Skeletal muscle satellite cell (primary cell): ENCODE measurements at regions not wholly inside any gene's neighbourhood (a gene's known extent, or its start where the extent isn't known, plus 50 kb on each side); places are given as distances from the start of the nearest gene placed in this dataset.

Experiments used
- H3K27me3 ChIP-seq: 2 replicates; pipeline ENCODE4 v1.7.0; 2013; ENCODE audit warnings: low read length; ENCODE audit not compliant: control insufficient read depth, insufficient read depth
- H3K36me3 ChIP-seq: 2 replicates; pipeline ENCODE4 v1.7.0; 2013; ENCODE audit warnings: mild to moderate bottlenecking, control low read depth, low read length; ENCODE audit not compliant: insufficient read depth
- H3K4me1 ChIP-seq: 2 replicates; pipeline ENCODE4 v1.7.0; 2013; ENCODE audit warnings: low read length; ENCODE audit not compliant: control insufficient read depth, insufficient read depth
- H3K4me2 ChIP-seq: 2 replicates; pipeline ENCODE4 v1.7.0; 2013; ENCODE audit warnings: mild to moderate bottlenecking, low read length
- H3K4me3 ChIP-seq: 2 replicates; pipeline ENCODE4 v1.7.0; 2013; ENCODE audit warnings: low read length
- H3K9ac ChIP-seq: 2 replicates; pipeline ENCODE4 v1.7.0; 2013; ENCODE audit warnings: mild to moderate bottlenecking, low read depth, low read length, moderate library complexity
- H3K9me3 ChIP-seq: replicated peaks from 2 replicates; pipeline ENCODE4 v1.7.0; 2013; ENCODE audit warnings: mild to moderate bottlenecking, control low read depth, low read length

- no peak overlapping the region for H3K9ac ChIP-seq
- H3K4me2 ChIP-seq = no peak overlapping the region
- H3K4me1 ChIP-seq = peaks cover 42% of the 10 kb centered on the region
- no peaks in the 10 kb centered on the region for H3K9me3 ChIP-seq
- H3K27me3 ChIP-seq = no peaks in the 10 kb centered on the region
- H3K4me3 ChIP-seq = no peak overlapping the region
- H3K36me3 ChIP-seq = no peaks in the 10 kb centered on the region
These were observed 128.5 kb downstream of the ALDH8A1 start for GRCh38 chr6:134821397-134821796.

- Histone ChIP-seq H3K4me2 (no peak overlapping the region), H3K27me3 (no peaks in the 10 kb centered on the region), H3K4me1 (peaks cover 47% of the 10 kb centered on the region), H3K4me3 (no peak overlapping the region), H3K9me3 (no peaks in the 10 kb centered on the region), H3K36me3 (no peaks in the 10 kb centered on the region), H3K9ac (peak overlapping the region; percentile 2)
These were observed 129.8 kb downstream of the ALDH8A1 start for GRCh38 chr6:134819863-134820800.

- Histone ChIP-seq H3K27me3 (no peaks in the 10 kb centered on the region), H3K4me3 (no peak overlapping the region), H3K9ac (peak overlapping the region; percentile 5), H3K4me1 (peaks cover 49% of the 10 kb centered on the region), H3K4me2 (no peak overlapping the region), H3K9me3 (no peaks in the 10 kb centered on the region), H3K36me3 (no peaks in the 10 kb centered on the region)
These were observed 130.7 kb downstream of the ALDH8A1 start for GRCh38 chr6:134819236-134819635.

DNA sequence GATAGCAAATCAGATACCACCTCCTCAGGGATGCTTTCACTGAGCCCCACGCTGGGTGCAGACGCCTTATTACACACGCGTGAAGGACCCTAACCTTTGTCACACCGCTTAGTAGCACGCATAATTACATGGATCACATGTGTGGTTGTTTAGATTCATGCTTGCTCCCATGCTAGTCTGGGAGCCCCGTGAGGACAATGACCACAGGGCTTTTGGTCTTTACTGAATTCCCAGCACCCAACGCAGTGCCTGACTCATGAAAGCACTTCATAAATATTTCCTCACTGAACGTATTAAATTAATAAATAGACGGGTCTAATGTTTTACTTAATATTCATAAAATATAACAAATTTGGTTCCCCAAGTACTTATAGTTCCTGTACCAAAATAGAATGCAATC is 132.5 kb downstream of the ALDH8A1 start:
- Histone ChIP-seq H3K4me2 (no peak overlapping the region), H3K36me3 (no peaks in the 10 kb centered on the region), H3K27me3 (no peaks in the 10 kb centered on the region), H3K9me3 (no peaks in the 10 kb centered on the region), H3K4me3 (no peak overlapping the region), H3K9ac (no peak overlapping the region), H3K4me1 (peaks cover 52% of the 10 kb centered on the region)

GRCh38 chr6:134816780-134817179 is 133.1 kb downstream of the ALDH8A1 start:
- no peaks in the 10 kb centered on the region for H3K9me3 ChIP-seq
- no peak overlapping the region for H3K4me3 ChIP-seq
- peak overlapping the region; percentile 41 for H3K4me2 ChIP-seq
- no peaks in the 10 kb centered on the region for H3K36me3 ChIP-seq
- H3K4me1 ChIP-seq = peaks cover 48% of the 10 kb centered on the region
- no peak overlapping the region for H3K9ac ChIP-seq
- no peaks in the 10 kb centered on the region for H3K27me3 ChIP-seq

DNA sequence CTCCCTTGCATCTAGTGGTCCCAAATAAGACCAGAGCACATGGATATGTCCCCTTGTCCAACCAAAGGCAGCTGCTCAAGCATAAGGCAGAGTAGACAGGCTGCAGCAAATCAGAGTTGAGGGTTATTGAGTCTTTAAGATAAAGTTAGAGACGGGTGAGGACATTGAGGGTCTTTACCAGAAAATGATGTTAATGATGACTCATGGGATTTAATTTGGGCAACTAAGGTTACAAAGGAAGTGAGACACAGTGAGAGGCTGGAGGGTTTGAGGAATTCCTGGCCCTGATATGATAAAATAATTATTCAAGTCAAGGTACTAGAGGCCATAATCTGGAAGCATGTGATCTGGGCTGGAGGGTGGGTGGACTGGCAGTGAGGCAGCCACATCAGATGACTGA is 133.6 kb downstream of the ALDH8A1 start:
- H3K36me3 ChIP-seq = no peaks in the 10 kb centered on the region
- H3K27me3 ChIP-seq = no peaks in the 10 kb centered on the region
- no peak overlapping the region for H3K9ac ChIP-seq
- H3K4me3 ChIP-seq = no peak overlapping the region
- peak overlapping the region; percentile 41 for H3K4me2 ChIP-seq
- peaks cover 44% of the 10 kb centered on the region for H3K4me1 ChIP-seq
- no peaks in the 10 kb centered on the region for H3K9me3 ChIP-seq

GRCh38 chr6:134814076-134814695 is 135.7 kb downstream of the ALDH8A1 start:
- Histone ChIP-seq H3K36me3 (no peaks in the 10 kb centered on the region), H3K4me1 (peaks cover 47% of the 10 kb centered on the region), H3K27me3 (no peaks in the 10 kb centered on the region), H3K9me3 (no peaks in the 10 kb centered on the region), H3K4me3 (no peak overlapping the region), H3K9ac (no peak overlapping the region), H3K4me2 (no peak overlapping the region)

DNA sequence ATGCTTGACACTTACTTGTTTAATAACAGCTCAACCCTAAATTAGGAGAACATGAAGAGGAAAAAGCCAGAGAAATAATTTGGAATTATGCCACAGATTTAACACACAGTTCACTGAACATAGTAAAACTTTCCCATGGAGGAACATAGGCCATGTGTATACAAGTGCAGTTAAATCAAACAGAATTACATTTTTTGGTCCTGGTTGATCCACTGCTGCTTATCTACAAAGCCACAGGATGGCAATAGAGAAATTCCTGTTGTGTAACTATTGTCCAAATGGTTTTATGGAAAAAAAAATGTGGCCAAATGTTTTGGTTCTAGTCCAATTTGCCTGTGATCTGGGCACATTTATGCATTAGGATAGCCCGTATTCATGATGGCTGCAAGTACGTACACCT is 136.8 kb downstream of the ALDH8A1 start:
- H3K36me3 ChIP-seq = no peaks in the 10 kb centered on the region
- peaks cover 46% of the 10 kb centered on the region for H3K4me1 ChIP-seq
- no peaks in the 10 kb centered on the region for H3K27me3 ChIP-seq
- H3K4me3 ChIP-seq = no peak overlapping the region
- no peak overlapping the region for H3K4me2 ChIP-seq
- no peaks in the 10 kb centered on the region for H3K9me3 ChIP-seq
- no peak overlapping the region for H3K9ac ChIP-seq

GRCh38 chr6:134810402-134810801 is 139.5 kb downstream of the ALDH8A1 start:
- Histone ChIP-seq H3K27me3 (no peaks in the 10 kb centered on the region), H3K9ac (no peak overlapping the region), H3K4me1 (peaks cover 29% of the 10 kb centered on the region), H3K4me3 (no peak overlapping the region), H3K9me3 (no peaks in the 10 kb centered on the region), H3K4me2 (no peak overlapping the region), H3K36me3 (no peaks in the 10 kb centered on the region)

- H3K36me3 ChIP-seq = no peaks in the 10 kb centered on the region
- H3K4me2 ChIP-seq = peak overlapping the region; percentile 8
- no peaks in the 10 kb centered on the region for H3K9me3 ChIP-seq
- no peak overlapping the region for H3K4me3 ChIP-seq
- no peak overlapping the region for H3K9ac ChIP-seq
- H3K4me1 ChIP-seq = peaks cover 25% of the 10 kb centered on the region
- H3K27me3 ChIP-seq = no peaks in the 10 kb centered on the region
These were observed 140.8 kb downstream of the ALDH8A1 start for GRCh38 chr6:134809130-134809529.

DNA sequence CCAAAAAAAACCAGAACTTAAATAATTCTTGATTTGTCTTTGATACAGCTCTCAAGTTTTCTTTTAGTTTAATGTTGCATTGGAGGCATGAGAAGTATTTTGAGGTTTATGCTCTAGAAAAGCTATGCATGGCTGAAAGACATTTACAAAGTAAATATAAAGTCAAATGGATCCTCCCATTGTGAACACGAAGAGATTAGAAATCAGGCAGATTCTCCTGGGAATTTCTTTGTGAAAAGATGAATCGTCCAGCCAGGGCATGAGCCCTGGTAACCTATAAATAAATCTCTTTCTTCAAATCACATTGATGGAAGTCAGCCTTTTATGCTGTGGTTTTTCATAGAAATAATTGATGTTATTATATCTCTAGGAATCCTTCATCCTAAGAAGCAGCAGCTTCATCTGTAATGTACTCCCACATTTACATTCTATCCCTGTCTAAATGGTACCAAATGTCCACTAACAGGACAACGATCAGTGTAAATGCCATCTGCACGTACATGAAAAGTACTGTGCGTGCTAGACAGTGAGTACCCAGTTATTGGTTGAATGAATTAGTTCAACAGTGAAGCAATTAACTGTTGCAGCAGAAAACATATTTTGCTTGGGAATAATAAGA is 143.6 kb downstream of the ALDH8A1 start:
- H3K36me3 ChIP-seq = no peaks in the 10 kb centered on the region
- H3K4me3 ChIP-seq = no peak overlapping the region
- no peak overlapping the region for H3K4me2 ChIP-seq
- H3K27me3 ChIP-seq = no peaks in the 10 kb centered on the region
- H3K4me1 ChIP-seq = peaks cover 26% of the 10 kb centered on the region
- no peaks in the 10 kb centered on the region for H3K9me3 ChIP-seq
- no peak overlapping the region for H3K9ac ChIP-seq
